Prostate gland (tissue), 2 donors: ENCODE measurements at regions not wholly inside any gene's neighbourhood (a gene's known extent, or its start where the extent isn't known, plus 50 kb on each side); places are given as distances from the start of the nearest gene placed in this dataset.
A peak's percentile ranks its signal among the peaks of the same experiment; 100 is the strongest.
"Not testable (repeated sequence)": the region's sequence is repeated elsewhere in the genome, so short reads cannot be mapped to it uniquely, and the experiment has no call there.

Experiments used
- DNase-seq: peaks from one replicate; pipeline ENCODE4 v3.0.0-alpha.2; 2019; ENCODE audit warnings: low spot score
- H3K27ac ChIP-seq, 2 donors: fragments of 200-600 bp; sonication (generic); 2 replicates each; pipeline ENCODE4 v1.5.1; 2017 to 2019
- H3K27me3 ChIP-seq: fragments of 200-600 bp; sonication (generic); replicated peaks from 2 replicates; pipeline ENCODE4 v1.5.1; 2019; ENCODE audit not compliant: insufficient read depth
- H3K36me3 ChIP-seq, 2 donors: fragments of 200-600 bp; sonication (generic); 1 replicate in 1 of 2; 2 replicates in 1 of 2; pipeline versions ENCODE4 v1.5.1 to v1.8.1; 2017 to 2019
- H3K4me1 ChIP-seq: fragments of 200-600 bp; sonication (generic); replicated peaks from 2 replicates; pipeline ENCODE4 v1.5.1; 2019
- H3K4me3 ChIP-seq, 2 donors: fragments of 200-600 bp; sonication (generic); 2 replicates each; pipeline ENCODE4 v1.5.1; 2017 to 2019
- H3K9me3 ChIP-seq: fragments of 200-600 bp; sonication (generic); 2 replicates; pipeline ENCODE4 v1.5.1; 2017
- POLR2A ChIP-seq: fragments of 450-650 bp; IDR thresholded peaks from one replicate; pipeline ENCODE4 v1.6.1; 2016; ENCODE audit warnings: antibody characterized with exemption, mild to moderate bottlenecking
- POLR2AphosphoS5 ChIP-seq: sonication (generic); formaldehyde crosslinking; IDR thresholded peaks from one replicate; pipeline ENCODE4 v1.6.1; 2017; ENCODE audit warnings: antibody characterized with exemption
- WGBS: methylation state at CpG from one replicate; pipeline ENCODE4 v1.1.5; 2018; 5-methylcytosine and 5-hydroxymethylcytosine counted together
- intact Hi-C: fragments of 100-400 bp; cut with DNase I; formaldehyde crosslinking; loops from one replicate; pipeline ENCODE4 v1.14.2; 2022
- TF ChIP-seq, protein P1 (sequence below), 4 experiments: fragments of 200-600 bp in 2 of 4; fragments of 450-650 bp in 2 of 4; sonication (generic) in 2 of 4; IDR thresholded peaks; 1 replicate in 3 of 4; 2 replicates in 1 of 4; pipeline ENCODE4 v1.5.1; 2016 to 2019; ENCODE audit warnings: antibody characterized with exemption in 4 of 4, mild to moderate bottlenecking in 2 of 4, moderate library complexity in 2 of 4

DNA sequence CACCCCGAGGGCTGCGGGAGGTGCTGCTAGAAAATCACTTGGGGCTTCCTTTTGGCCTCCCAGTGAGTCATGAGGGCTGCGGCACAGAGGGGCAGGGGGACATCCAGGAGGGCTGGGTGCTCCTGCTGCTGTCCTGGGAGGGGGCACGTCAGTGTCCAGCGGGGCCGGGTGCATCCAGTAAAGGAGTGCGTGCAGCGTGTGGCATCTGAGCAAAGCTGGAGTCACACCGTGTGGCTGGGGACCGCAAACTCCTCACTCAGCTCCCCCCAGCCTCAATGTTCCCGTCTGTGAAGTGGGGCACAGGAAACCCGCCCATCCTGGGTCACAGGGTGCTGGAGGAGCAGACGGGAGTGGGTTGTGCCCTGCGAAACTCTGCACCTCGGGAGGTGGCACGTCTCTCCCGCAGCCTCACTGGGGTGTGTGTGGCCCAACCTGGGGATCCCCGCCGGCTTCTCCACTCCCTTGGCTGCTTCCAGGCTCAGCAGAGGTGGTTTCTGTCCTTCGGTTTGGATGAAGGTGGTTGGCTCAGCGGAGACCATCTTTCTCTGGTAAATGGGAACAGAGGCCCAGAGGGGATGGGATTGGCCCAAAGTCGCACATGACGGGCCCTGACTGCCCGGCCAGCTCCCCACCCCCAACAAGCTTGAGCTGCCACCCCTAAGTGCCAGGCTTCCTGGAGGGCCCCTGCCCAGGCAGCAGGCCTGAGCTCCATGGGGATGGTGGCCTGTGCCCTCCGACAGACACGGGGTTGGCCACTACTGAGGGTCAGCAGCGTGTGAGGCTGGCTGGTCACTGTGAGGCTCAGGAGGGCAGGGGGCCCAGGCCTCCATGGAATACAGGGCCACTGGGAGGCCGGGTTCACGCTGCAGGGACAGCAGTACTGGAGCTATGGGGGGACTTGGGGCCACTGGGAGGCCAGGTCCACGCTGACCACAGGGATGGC is 114.9 kb downstream of the NPIPB11 start:
- H3K4me1 ChIP-seq, intact Hi-C loops: not testable (repeated sequence)
- 75% methylated on average over 25 of the region's 30 CpGs for WGBS

GRCh38 chr16:29290631-29291247 is 115.8 kb downstream of the NPIPB11 start:
- 26% methylated on average over 17 of the region's 24 CpGs for WGBS
- Histone ChIP-seq H3K4me3 (no peak overlapping the region), H3K36me3 (no peaks in the 10 kb centered on the region), H3K9me3 (no peaks in the 10 kb centered on the region), H3K4me1 (no peaks in the 10 kb centered on the region), H3K27ac (peak overlapping the region; percentile 62 to 66), H3K27me3 (no peaks in the 10 kb centered on the region)
- intact Hi-C loops, result no loop called here
- peak; percentile 93 for DNase-seq
- TF ChIP-seq POLR2AphosphoS5 (peak; percentile 91), POLR2A (peak; percentile 35)
- TF ChIP-seq, protein P1, sequence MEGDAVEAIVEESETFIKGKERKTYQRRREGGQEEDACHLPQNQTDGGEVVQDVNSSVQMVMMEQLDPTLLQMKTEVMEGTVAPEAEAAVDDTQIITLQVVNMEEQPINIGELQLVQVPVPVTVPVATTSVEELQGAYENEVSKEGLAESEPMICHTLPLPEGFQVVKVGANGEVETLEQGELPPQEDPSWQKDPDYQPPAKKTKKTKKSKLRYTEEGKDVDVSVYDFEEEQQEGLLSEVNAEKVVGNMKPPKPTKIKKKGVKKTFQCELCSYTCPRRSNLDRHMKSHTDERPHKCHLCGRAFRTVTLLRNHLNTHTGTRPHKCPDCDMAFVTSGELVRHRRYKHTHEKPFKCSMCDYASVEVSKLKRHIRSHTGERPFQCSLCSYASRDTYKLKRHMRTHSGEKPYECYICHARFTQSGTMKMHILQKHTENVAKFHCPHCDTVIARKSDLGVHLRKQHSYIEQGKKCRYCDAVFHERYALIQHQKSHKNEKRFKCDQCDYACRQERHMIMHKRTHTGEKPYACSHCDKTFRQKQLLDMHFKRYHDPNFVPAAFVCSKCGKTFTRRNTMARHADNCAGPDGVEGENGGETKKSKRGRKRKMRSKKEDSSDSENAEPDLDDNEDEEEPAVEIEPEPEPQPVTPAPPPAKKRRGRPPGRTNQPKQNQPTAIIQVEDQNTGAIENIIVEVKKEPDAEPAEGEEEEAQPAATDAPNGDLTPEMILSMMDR (IDR thresholded peaks at IDR 0.05), result no peak

More for the DNA sequence above, 114.9 kb downstream of the NPIPB11 start:
- H3K27me3 ChIP-seq, H3K9me3 ChIP-seq, DNase-seq, H3K36me3 ChIP-seq, H3K4me3 ChIP-seq: not testable (repeated sequence)
- peak overlapping the region; percentile 42 to 45 for H3K27ac ChIP-seq

GRCh38 chr16:29289516-29290239 is 116.8 kb downstream of the NPIPB11 start:
- H3K4me1 ChIP-seq, H3K4me3 ChIP-seq, DNase-seq, H3K9me3 ChIP-seq, intact Hi-C loops, H3K36me3 ChIP-seq, H3K27me3 ChIP-seq: not testable (repeated sequence)
- 89% methylated on average over 13 of the region's 13 CpGs for WGBS
- peak overlapping the region; percentile 33 to 62 for H3K27ac ChIP-seq

GRCh38 chr16:29288711-29289474 is 117.6 kb downstream of the NPIPB11 start:
- intact Hi-C loops, H3K4me3 ChIP-seq, H3K27me3 ChIP-seq, H3K36me3 ChIP-seq, H3K4me1 ChIP-seq, DNase-seq, H3K9me3 ChIP-seq: not testable (repeated sequence)
- H3K27ac ChIP-seq, result peak overlapping the region; percentile 33 to 62
- WGBS, result 75% methylated on average over 29 of the region's 29 CpGs
- peak; percentile 25 for TF ChIP-seq POLR2AphosphoS5

DNA sequence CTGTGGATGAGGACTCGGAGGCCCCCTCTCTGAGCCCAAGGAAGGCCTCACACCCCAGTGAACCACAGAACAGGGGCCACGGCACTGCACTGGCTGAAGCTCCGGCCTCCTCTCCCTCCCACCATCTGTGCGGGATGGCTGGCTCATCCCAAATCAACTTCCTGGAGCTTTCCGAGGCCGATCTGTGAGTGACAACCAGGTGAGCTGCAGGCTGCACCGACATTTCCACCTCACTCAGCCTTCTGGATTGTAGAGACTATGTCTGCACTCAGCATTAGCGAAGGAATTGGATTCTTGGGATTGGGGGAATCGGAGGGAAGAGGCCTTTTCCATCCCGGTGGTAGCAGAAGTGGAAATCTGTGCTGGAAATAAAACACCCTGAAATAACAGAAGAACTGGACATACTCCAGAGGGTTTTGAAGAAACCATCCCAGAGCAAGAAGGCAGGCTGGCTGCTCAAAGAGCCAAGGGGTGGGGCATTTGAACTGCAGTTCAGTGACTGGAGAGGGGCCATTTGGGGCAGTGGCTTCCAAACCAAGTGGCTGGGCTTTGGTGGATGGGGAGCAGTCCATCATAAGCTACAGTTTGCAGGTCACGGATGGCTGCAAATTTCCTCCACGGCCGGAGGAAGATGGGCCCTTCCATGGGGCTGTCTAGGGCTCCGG is 118.5 kb downstream of the NPIPB11 start:
- H3K27ac ChIP-seq, result peak overlapping the region; percentile 33 to 51
- DNase-seq, result not testable (repeated sequence)

DNA sequence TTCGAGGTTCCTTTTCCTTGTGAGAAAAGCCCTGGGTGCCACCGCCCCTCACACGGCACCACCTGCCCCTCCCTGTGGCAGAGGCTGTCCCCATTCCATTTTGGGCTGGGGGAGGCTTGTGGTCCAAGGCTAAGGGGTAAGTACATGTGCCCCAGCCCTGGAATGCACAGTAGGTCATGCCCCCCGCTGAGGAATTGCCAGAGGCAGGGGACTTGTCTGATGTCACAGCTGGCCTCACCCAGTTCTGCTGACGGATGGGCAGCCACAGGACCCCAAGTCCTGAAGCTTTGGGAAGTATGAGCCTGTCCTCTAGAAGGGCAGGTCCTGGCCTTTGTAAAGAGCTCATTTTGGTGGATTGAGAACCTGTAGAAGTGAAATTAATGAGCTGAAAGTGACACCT is 119.3 kb downstream of the NPIPB11 start:
- H3K27ac ChIP-seq, H3K27me3 ChIP-seq, DNase-seq, H3K4me1 ChIP-seq, intact Hi-C loops, H3K9me3 ChIP-seq, H3K4me3 ChIP-seq, H3K36me3 ChIP-seq: not testable (repeated sequence)
- WGBS, result 78% methylated on average over 5 of the region's 5 CpGs

More for the DNA sequence above, 118.5 kb downstream of the NPIPB11 start:
- 68% methylated on average over 10 of the region's 14 CpGs for WGBS
- intact Hi-C loops, H3K4me1 ChIP-seq, H3K36me3 ChIP-seq, H3K27me3 ChIP-seq, H3K9me3 ChIP-seq, H3K4me3 ChIP-seq: not testable (repeated sequence)

GRCh38 chr16:29286796-29287195 is 119.7 kb downstream of the NPIPB11 start:
- H3K9me3 ChIP-seq, DNase-seq, intact Hi-C loops, H3K4me1 ChIP-seq, H3K27me3 ChIP-seq, H3K27ac ChIP-seq, H3K4me3 ChIP-seq, H3K36me3 ChIP-seq: not testable (repeated sequence)
- 85% methylated on average over 19 of the region's 19 CpGs for WGBS

DNA sequence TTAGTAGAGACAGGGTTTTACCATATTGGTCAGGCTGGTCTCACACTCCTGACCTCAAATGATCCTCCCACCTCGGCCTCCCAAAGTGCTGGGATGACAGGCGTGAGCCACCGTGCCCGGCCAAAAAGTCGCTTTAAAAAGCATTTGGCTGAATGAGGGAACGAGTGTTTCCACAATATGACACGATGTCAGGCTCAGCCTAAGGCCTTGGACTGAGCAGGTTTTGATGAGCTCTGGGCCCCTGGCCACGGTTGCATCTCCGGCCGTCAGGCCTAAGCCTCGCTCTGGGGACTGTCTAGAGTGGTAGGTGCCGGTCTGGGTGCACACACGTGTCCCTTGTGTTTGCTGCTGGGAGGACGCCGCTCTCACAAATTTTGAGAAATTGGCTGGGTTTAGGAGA is 120.3 kb downstream of the NPIPB11 start:
- H3K36me3 ChIP-seq, intact Hi-C loops, H3K4me1 ChIP-seq, DNase-seq, H3K4me3 ChIP-seq, H3K9me3 ChIP-seq, H3K27ac ChIP-seq, H3K27me3 ChIP-seq: not testable (repeated sequence)
- WGBS, result 94% methylated on average over 15 of the region's 15 CpGs
